CD14-positive monocyte (primary cell): ENCODE measurements at regions not wholly inside any gene's neighbourhood (a gene's known extent, or its start where the extent isn't known, plus 50 kb on each side); places are given as distances from the start of the nearest gene placed in this dataset.

Source experiments
- DNase-seq, 3 donors: peaks; one replicate each; pipeline ENCODE4 v3.0.0-alpha.2; 2011 to 2022
- H2AFZ ChIP-seq: 2 replicates; pipeline ENCODE4 v1.6.0; 2012; ENCODE audit warnings: mild to moderate bottlenecking, low read depth, low read length, inconsistent platforms; ENCODE audit not compliant: insufficient read depth, poor library complexity, severe bottlenecking
- H3K27ac ChIP-seq, 2 donors: 1 replicate in 1 of 2; 2 replicates in 1 of 2; pipeline ENCODE4 v1.5.1; 2012 to 2013; ENCODE audit warnings: low read length in 2 of 2, control low read depth in 1 of 2, inconsistent platforms in 1 of 2, low read depth in 1 of 2, mild to moderate bottlenecking in 1 of 2
- H3K27me3 ChIP-seq, 2 donors: one replicate each; pipeline versions ENCODE4 v1.6.0 to v1.6.1; 2011 to 2013; ENCODE audit warnings: low read length in 2 of 2; ENCODE audit not compliant: control insufficient read depth in 2 of 2, insufficient read depth in 2 of 2
- H3K36me3 ChIP-seq, 2 donors: replicated peaks in 1 of 2; 1 replicate in 1 of 2; 2 replicates in 1 of 2; pipeline versions ENCODE4 v1.5.1 to v1.6.1; 2012 to 2013; ENCODE audit warnings: low read length in 2 of 2, control low read depth in 1 of 2, inconsistent platforms in 1 of 2, mild to moderate bottlenecking in 1 of 2; ENCODE audit not compliant: insufficient read depth in 2 of 2, control insufficient read depth in 1 of 2
- H3K4me1 ChIP-seq, 2 donors: 1 replicate in 1 of 2; 2 replicates in 1 of 2; pipeline versions ENCODE4 v1.5.1 to v1.6.1; 2012 to 2013; ENCODE audit warnings: low read length in 2 of 2, control low read depth in 1 of 2, inconsistent platforms in 1 of 2, mild to moderate bottlenecking in 1 of 2, moderate library complexity in 1 of 2; ENCODE audit not compliant: insufficient read depth in 2 of 2, control insufficient read depth in 1 of 2
- H3K4me2 ChIP-seq: replicated peaks from 2 replicates; pipeline ENCODE3; 2012; ENCODE audit warnings: low read length, moderate library complexity, mild to moderate bottlenecking; ENCODE audit not compliant: poor library complexity, severe bottlenecking; ENCODE audit errors: extremely low read depth
- H3K4me3 ChIP-seq, 3 experiments: fragments of 200-600 bp in 1 of 3; sonication (generic) in 1 of 3; replicated peaks in 1 of 3; 1 replicate in 2 of 3; 2 replicates in 1 of 3; pipeline ENCODE4 v1.5.1; 2011 to 2013; ENCODE audit warnings: low read length in 3 of 3, mild to moderate bottlenecking in 3 of 3, control low read depth in 2 of 3, low read depth in 2 of 3, inconsistent platforms in 1 of 3, moderate library complexity in 1 of 3
- H3K79me2 ChIP-seq: 2 replicates; pipeline ENCODE4 v1.6.0; 2012; ENCODE audit warnings: mild to moderate bottlenecking, control low read depth, inconsistent platforms, low read length, moderate library complexity; ENCODE audit not compliant: insufficient read depth
- H3K9ac ChIP-seq: 2 replicates; pipeline ENCODE4 v1.6.0; 2017; ENCODE audit warnings: low read length, mild to moderate bottlenecking; ENCODE audit not compliant: insufficient read depth, poor library complexity, severe bottlenecking
- H3K9me3 ChIP-seq, 2 donors: replicated peaks in 1 of 2; 1 replicate in 1 of 2; 2 replicates in 1 of 2; pipeline versions ENCODE4 v1.5.1 to v1.6.1; 2012 to 2013; ENCODE audit warnings: low read length in 2 of 2, control low read depth in 1 of 2; ENCODE audit not compliant: control insufficient read depth in 1 of 2, insufficient read depth in 1 of 2
- H4K20me1 ChIP-seq: 2 replicates; pipeline ENCODE4 v1.6.0; 2012; ENCODE audit warnings: mild to moderate bottlenecking, low read length, control low read depth, moderate library complexity; ENCODE audit not compliant: insufficient read depth
- H3K27ac Mint-ChIP-seq, 7 donors: one replicate each; pipeline ENCODE4 v1.8.0; 2020; ENCODE audit warnings: mild to moderate bottlenecking in 7 of 7, mixed read lengths in 7 of 7, moderate library complexity in 6 of 7, inconsistent platforms in 2 of 7
- H3K27me3 Mint-ChIP-seq, 3 donors: one replicate each; pipeline ENCODE4 v1.8.0; 2021 to 2022; ENCODE audit warnings: low read depth in 3 of 3, mild to moderate bottlenecking in 3 of 3, mixed read lengths in 3 of 3, moderate library complexity in 3 of 3, inconsistent platforms in 1 of 3
- H3K36me3 Mint-ChIP-seq, 2 donors: one replicate each; pipeline ENCODE4 v1.8.0; 2020; ENCODE audit warnings: mixed read lengths in 2 of 2, inconsistent platforms in 1 of 2, mild to moderate bottlenecking in 1 of 2
- H3K4me1 Mint-ChIP-seq: one replicate; pipeline ENCODE4 v1.8.0; 2020; ENCODE audit warnings: mild to moderate bottlenecking, mixed read lengths
- H3K4me3 Mint-ChIP-seq, 2 donors: one replicate each; pipeline ENCODE4 v1.8.0; 2020; ENCODE audit warnings: mild to moderate bottlenecking in 2 of 2, mixed read lengths in 2 of 2, moderate library complexity in 1 of 2
- H3K9me3 Mint-ChIP-seq, 7 donors: one replicate each; pipeline ENCODE4 v1.8.0; 2020 to 2022; ENCODE audit warnings: mixed read lengths in 7 of 7, mild to moderate bottlenecking in 6 of 7, moderate library complexity in 6 of 7, inconsistent platforms in 2 of 7
- whole genome bisulfite sequencing: methylation state at CpG from one replicate; pipeline ENCODE4 v1.1.5; 2013; ENCODE audit warnings: missing lambda C conversion rate; ENCODE audit not compliant: insufficient coverage; 5-methylcytosine and 5-hydroxymethylcytosine counted together
- intact Hi-C, 2 donors: fragments of 100-400 bp; cut with micrococcal nuclease; formaldehyde crosslinking; loops; one replicate each; pipeline versions ENCODE4 v1.15.0 to v1.15.1; 2023
- TF ChIP-seq, protein P1 (sequence below): fragments of 200-600 bp; IDR thresholded peaks from one replicate; pipeline ENCODE4 v1.8.0; 2022; ENCODE audit warnings: antibody characterized with exemption, mild to moderate bottlenecking

DNA sequence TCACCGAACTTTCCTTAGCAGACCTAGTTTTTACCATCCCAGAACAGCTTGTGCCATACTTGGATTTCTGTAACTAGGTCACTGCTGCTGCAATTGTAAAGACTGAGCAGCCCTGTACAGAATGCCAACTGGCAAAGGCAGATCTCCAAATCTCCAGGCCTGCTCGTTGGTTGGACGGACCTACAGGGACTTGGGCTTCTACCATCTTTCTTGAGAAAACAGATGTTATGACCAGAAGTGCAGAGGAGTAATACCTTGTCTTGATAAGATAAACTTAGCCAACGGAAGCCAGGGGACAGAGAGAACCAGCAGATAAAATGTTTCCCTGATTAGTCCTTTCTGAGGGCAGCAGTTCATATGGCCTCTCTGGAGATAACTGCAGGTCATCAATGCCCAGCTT lies 304.1 kb downstream of the RFPL4B start:
- Mint-ChIP-seq H3K27ac (no peak overlapping the region), H3K4me1 (no peaks in the 10 kb centered on the region), H3K36me3 (no peaks in the 10 kb centered on the region), H3K9me3 (peaks cover 0 to 2% (median 0%) of the 10 kb centered on the region in 7 donors), H3K4me3 (no peak overlapping the region), H3K27me3 (peaks cover 0 to 5% (median 0%) of the 10 kb centered on the region in 3 donors)
- Histone ChIP-seq H2AFZ (no peak overlapping the region), H4K20me1 (no peaks in the 10 kb centered on the region), H3K79me2 (no peaks in the 10 kb centered on the region), H3K27ac (no peak overlapping the region), H3K4me3 (no peak overlapping the region), H3K4me2 (no peak overlapping the region), H3K27me3 (no peaks in the 10 kb centered on the region), H3K36me3 (no peaks in the 10 kb centered on the region), H3K9ac (no peak overlapping the region), H3K4me1 (no peaks in the 10 kb centered on the region), H3K9me3 (no peaks in the 10 kb centered on the region)
- intact Hi-C loops, result no loop called here
- TF ChIP-seq, protein P1, sequence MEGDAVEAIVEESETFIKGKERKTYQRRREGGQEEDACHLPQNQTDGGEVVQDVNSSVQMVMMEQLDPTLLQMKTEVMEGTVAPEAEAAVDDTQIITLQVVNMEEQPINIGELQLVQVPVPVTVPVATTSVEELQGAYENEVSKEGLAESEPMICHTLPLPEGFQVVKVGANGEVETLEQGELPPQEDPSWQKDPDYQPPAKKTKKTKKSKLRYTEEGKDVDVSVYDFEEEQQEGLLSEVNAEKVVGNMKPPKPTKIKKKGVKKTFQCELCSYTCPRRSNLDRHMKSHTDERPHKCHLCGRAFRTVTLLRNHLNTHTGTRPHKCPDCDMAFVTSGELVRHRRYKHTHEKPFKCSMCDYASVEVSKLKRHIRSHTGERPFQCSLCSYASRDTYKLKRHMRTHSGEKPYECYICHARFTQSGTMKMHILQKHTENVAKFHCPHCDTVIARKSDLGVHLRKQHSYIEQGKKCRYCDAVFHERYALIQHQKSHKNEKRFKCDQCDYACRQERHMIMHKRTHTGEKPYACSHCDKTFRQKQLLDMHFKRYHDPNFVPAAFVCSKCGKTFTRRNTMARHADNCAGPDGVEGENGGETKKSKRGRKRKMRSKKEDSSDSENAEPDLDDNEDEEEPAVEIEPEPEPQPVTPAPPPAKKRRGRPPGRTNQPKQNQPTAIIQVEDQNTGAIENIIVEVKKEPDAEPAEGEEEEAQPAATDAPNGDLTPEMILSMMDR, result no peak
- no peak for DNase-seq
- 100% methylated on average over 3 of the region's 4 CpGs for WGBS

- no peak overlapping the region for H3K27ac Mint-ChIP-seq
- H3K4me3 Mint-ChIP-seq, result no peak overlapping the region
- H3K27ac ChIP-seq, result no peak overlapping the region
- H3K36me3 Mint-ChIP-seq, result no peaks in the 10 kb centered on the region
- H3K4me1 ChIP-seq, result no peaks in the 10 kb centered on the region
- no peak overlapping the region for H3K9ac ChIP-seq
- H3K4me2 ChIP-seq, result no peak overlapping the region
- H3K9me3 Mint-ChIP-seq, result peaks cover 0 to 6% (median 0%) of the 10 kb centered on the region in 7 donors
- no peaks in the 10 kb centered on the region for H3K27me3 Mint-ChIP-seq
- H3K79me2 ChIP-seq, result no peaks in the 10 kb centered on the region
- H3K9me3 ChIP-seq, result no peaks in the 10 kb centered on the region
- DNase-seq, result no peak
- H4K20me1 ChIP-seq, result no peaks in the 10 kb centered on the region
- intact Hi-C loops, result no loop called here
- TF ChIP-seq, protein P1, result no peak
- no peaks in the 10 kb centered on the region for H3K4me1 Mint-ChIP-seq
- no peak overlapping the region for H3K4me3 ChIP-seq
- H2AFZ ChIP-seq, result no peak overlapping the region
- no peaks in the 10 kb centered on the region for H3K27me3 ChIP-seq
- H3K36me3 ChIP-seq, result no peaks in the 10 kb centered on the region
These were observed 312.8 kb downstream of the RFPL4B start for GRCh38 chr6:112659912-112660311.
